HPDE6-E6E7 (cell line): ENCODE measurements at regions not wholly inside any gene's neighbourhood (a gene's known extent, or its start where the extent isn't known, plus 50 kb on each side); places are given as distances from the start of the nearest gene placed in this dataset.

Source experiments
- DNase-seq: peaks from one replicate; pipeline ENCODE4 v3.0.0; 2011; ENCODE audit warnings: missing footprints; ENCODE audit errors: extremely low spot score

- DNase-seq, result no peak
Measured at GRCh38 chr18:10009321-10010144, 95.7 kb downstream of the VAPA start.

GRCh38 chr18:10010611-10011015, 96.8 kb downstream of the VAPA start:
- no peak for DNase-seq

GRCh38 chr18:10011061-10011460, 97.2 kb downstream of the VAPA start:
- no peak for DNase-seq

- DNase-seq, result no peak
Measured at GRCh38 chr18:10011751-10012150, 97.9 kb downstream of the VAPA start.

- no peak for DNase-seq
Measured at GRCh38 chr18:10012526-10012925, 98.7 kb downstream of the VAPA start.

- no peak for DNase-seq
Measured at GRCh38 chr18:10013621-10014543, 100.1 kb downstream of the VAPA start.

- peak; percentile 64 for DNase-seq
Measured at GRCh38 chr18:10015288-10015701, 101.5 kb downstream of the VAPA start.

GRCh38 chr18:10015941-10016819, 102.4 kb downstream of the VAPA start:
- no peak for DNase-seq

GRCh38 chr18:10017043-10017442, 103.2 kb downstream of the VAPA start:
- DNase-seq, result no peak

- DNase-seq, result no peak
Measured at GRCh38 chr18:10018289-10018688, 104.5 kb downstream of the VAPA start.

GRCh38 chr18:10020171-10020570, 106.4 kb downstream of the VAPA start:
- no peak for DNase-seq

- DNase-seq, result no peak
Measured at GRCh38 chr18:10022365-10022764, 108.5 kb downstream of the VAPA start.

- DNase-seq, result no peak
Measured at GRCh38 chr18:10023853-10024570, 110.2 kb downstream of the VAPA start.

GRCh38 chr18:10025711-10026670, 112.2 kb downstream of the VAPA start:
- no peak for DNase-seq

- DNase-seq, result no peak
Measured at GRCh38 chr18:10027031-10027430, 113.2 kb downstream of the VAPA start.

- no peak for DNase-seq
Measured at GRCh38 chr18:10027461-10027860, 113.6 kb downstream of the VAPA start.

GRCh38 chr18:10029711-10030110, 115.9 kb downstream of the VAPA start:
- DNase-seq, result no peak

GRCh38 chr18:10030816-10031541, 117.2 kb downstream of the VAPA start:
- no peak for DNase-seq

- DNase-seq, result no peak
Measured at GRCh38 chr18:10032331-10033015, 118.7 kb downstream of the VAPA start.
